ENCODE measurements at regions not wholly inside any gene's neighbourhood (a gene's known extent, or its start where the extent isn't known, plus 50 kb on each side); places are given as distances from the start of the nearest gene placed in this dataset.

DNA sequence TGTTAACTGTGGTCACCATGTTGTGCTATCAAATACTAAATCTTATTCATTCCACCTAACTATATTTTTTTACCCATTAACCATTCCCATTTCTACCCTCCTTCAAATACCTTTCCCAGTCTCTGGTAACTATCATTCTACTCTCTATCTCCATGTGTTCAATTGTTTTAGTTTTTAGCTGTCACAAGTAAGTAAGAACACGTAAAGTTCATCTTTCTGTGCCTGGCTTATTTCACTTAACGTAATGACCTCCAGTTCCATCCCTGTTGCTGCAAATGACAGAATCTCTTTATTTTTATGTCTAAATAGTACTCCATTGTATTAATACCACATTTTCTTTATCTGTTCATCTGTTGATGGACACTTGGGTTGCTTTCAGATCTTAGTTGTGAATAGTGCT lies 485.1 kb upstream of the CD180 start:
- TF ChIP-seq, protein P1, sequence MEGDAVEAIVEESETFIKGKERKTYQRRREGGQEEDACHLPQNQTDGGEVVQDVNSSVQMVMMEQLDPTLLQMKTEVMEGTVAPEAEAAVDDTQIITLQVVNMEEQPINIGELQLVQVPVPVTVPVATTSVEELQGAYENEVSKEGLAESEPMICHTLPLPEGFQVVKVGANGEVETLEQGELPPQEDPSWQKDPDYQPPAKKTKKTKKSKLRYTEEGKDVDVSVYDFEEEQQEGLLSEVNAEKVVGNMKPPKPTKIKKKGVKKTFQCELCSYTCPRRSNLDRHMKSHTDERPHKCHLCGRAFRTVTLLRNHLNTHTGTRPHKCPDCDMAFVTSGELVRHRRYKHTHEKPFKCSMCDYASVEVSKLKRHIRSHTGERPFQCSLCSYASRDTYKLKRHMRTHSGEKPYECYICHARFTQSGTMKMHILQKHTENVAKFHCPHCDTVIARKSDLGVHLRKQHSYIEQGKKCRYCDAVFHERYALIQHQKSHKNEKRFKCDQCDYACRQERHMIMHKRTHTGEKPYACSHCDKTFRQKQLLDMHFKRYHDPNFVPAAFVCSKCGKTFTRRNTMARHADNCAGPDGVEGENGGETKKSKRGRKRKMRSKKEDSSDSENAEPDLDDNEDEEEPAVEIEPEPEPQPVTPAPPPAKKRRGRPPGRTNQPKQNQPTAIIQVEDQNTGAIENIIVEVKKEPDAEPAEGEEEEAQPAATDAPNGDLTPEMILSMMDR (IDR thresholded peaks at IDR 0.05; ENCODE audit: poor library complexity) = no peak
- no peak for TF ChIP-seq EZH2phosphoT487 (IDR thresholded peaks at IDR 0.05; ENCODE audit: low read depth, severe bottlenecking, unreplicated experiment)

All from hepatocyte (in vitro differentiated cells).